ENCODE measurements at regions not wholly inside any gene's neighbourhood (a gene's known extent, or its start where the extent isn't known, plus 50 kb on each side); places are given as distances from the start of the nearest gene placed in this dataset.

DNA sequence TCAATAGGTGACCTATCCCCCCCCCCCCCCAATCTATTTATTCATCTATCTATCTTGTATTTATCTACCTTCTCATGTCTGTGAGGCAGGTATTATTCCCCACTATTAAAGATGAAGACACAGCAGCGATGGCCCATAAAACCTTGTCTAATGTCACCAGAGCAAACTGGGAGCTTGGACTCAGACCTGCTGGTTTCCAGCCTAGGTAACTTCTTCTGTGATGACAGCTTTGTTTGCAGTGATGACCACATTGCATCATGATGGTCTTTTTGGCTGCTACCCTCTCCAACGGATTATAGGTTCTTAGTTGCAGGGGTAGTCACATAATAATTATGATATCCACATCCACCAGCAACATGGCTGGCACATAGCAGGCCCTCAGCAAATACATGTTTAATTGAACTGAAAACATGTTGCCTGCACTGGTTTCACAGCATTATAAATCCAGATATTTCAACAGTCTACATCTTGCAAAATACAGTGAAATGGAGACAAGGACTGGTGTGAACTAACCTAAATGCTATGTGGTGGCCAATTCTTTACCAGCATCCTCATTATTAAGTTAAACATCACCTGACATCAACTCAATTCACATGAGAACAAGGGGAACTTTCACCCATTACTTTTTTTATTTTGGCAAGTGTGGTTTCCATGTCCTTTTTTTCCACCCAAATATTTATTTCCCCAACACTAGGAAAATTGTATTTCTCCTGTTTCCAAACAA lies 712.5 kb upstream of the NRSN1 start:
- Histone ChIP-seq H2AFZ (no peak overlapping the region), H3K4me3 (no peak overlapping the region)

DNA sequence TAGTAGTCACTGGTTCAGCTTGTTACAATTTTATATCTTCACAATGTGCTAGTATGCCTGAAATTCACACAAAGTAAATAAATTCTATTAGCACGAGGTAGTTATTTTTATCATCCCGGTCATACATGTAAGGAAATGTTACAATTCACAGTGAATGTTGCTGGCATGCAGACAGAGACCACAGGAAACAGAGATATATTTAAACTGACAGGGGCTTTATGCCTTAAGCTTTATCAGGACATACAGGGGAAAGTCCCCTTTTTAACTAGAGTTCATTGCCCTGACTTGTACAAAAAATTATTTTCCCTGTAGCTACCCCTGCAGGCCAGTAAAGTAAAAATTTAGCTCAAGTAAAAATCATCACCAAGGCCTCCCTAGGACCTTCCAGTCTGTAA lies 712.0 kb upstream of the NRSN1 start:
- 33% methylated on average over 2 of the region's 2 CpGs for WGBS (ENCODE audit: low lambda C conversion rate, missing lambda C conversion rate)
- H3K4me2 ChIP-seq = no peak overlapping the region
- peaks cover 4% of the 10 kb centered on the region for H3K4me1 ChIP-seq (ENCODE audit: insufficient read depth)
- H2AFZ ChIP-seq = no peak overlapping the region
- H4K20me1 ChIP-seq (ENCODE audit: insufficient read depth, poor library complexity, severe bottlenecking) = no peaks in the 10 kb centered on the region
- H3K9me2 ChIP-seq (replicated peaks; ENCODE audit: insufficient read depth) = no peaks in the 10 kb centered on the region
- peak; percentile 53 for DNase-seq (ENCODE audit: low spot score)
- no peaks in the 10 kb centered on the region for H3K27me3 ChIP-seq
- no peak overlapping the region for H3K4me3 ChIP-seq
- no peak for TF ChIP-seq EZH2phosphoT487 (IDR thresholded peaks at IDR 0.05; ENCODE audit: low read depth, severe bottlenecking, unreplicated experiment)
- TF ChIP-seq, protein P1, sequence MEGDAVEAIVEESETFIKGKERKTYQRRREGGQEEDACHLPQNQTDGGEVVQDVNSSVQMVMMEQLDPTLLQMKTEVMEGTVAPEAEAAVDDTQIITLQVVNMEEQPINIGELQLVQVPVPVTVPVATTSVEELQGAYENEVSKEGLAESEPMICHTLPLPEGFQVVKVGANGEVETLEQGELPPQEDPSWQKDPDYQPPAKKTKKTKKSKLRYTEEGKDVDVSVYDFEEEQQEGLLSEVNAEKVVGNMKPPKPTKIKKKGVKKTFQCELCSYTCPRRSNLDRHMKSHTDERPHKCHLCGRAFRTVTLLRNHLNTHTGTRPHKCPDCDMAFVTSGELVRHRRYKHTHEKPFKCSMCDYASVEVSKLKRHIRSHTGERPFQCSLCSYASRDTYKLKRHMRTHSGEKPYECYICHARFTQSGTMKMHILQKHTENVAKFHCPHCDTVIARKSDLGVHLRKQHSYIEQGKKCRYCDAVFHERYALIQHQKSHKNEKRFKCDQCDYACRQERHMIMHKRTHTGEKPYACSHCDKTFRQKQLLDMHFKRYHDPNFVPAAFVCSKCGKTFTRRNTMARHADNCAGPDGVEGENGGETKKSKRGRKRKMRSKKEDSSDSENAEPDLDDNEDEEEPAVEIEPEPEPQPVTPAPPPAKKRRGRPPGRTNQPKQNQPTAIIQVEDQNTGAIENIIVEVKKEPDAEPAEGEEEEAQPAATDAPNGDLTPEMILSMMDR (IDR thresholded peaks at IDR 0.05; ENCODE audit: poor library complexity) = peak; percentile 52
- peak overlapping the region; percentile 0 for H3K27ac ChIP-seq
- H3K36me3 ChIP-seq (replicated peaks; ENCODE audit: insufficient read depth, low read depth) = no peaks in the 10 kb centered on the region
- no peaks in the 10 kb centered on the region for H3K79me2 ChIP-seq
- no peaks in the 10 kb centered on the region for H3K9me3 ChIP-seq (ENCODE audit: low read depth)

More for the DNA sequence above, 712.5 kb upstream of the NRSN1 start:
- Histone ChIP-seq H3K9me3 (ENCODE audit: low read depth) (no peaks in the 10 kb centered on the region), H3K36me3 (replicated peaks; ENCODE audit: insufficient read depth, low read depth) (no peaks in the 10 kb centered on the region), H3K4me2 (no peak overlapping the region), H3K4me1 (ENCODE audit: insufficient read depth) (peaks cover 4% of the 10 kb centered on the region), H3K27me3 (no peaks in the 10 kb centered on the region), H3K9me2 (replicated peaks; ENCODE audit: insufficient read depth) (no peaks in the 10 kb centered on the region), H4K20me1 (ENCODE audit: insufficient read depth, poor library complexity, severe bottlenecking) (no peaks in the 10 kb centered on the region), H3K79me2 (no peaks in the 10 kb centered on the region), H3K27ac (peak overlapping the region; percentile 0)
- DNase-seq (ENCODE audit: low spot score) = no peak
- WGBS (ENCODE audit: low lambda C conversion rate, missing lambda C conversion rate) = 68% methylated on average over 2 of the region's 2 CpGs
- TF ChIP-seq EZH2 (IDR thresholded peaks at IDR 0.05; ENCODE audit: borderline replicate concordance) = no peak
- no peak for TF ChIP-seq EZH2phosphoT487 (IDR thresholded peaks at IDR 0.05; ENCODE audit: low read depth, severe bottlenecking, unreplicated experiment)
- TF ChIP-seq, protein P1 (IDR thresholded peaks at IDR 0.05; ENCODE audit: poor library complexity) = no peak

DNA sequence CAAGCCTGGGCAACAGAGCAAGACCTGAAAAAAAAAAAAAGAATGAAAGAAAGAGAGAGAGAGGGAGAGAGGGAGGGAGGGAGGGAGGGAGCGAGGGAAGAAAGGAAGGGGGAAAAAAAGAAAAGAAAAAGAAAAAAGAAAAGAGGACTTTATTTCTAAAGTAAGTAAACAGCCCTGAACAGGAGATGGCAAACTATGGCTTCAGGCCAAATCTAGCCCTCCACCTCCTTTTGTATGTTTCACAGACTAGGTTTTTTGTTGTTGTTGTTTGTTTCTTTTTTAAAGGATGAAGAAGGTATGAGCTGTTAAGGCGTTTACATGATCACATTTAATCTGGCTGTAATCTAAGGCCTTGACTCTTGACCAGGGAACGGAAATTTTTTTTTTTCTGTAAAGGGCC lies 711.1 kb upstream of the NRSN1 start:
- Histone ChIP-seq H3K4me3 (no peak overlapping the region), H3K36me3 (replicated peaks; ENCODE audit: insufficient read depth, low read depth) (no peaks in the 10 kb centered on the region), H3K9me2 (replicated peaks; ENCODE audit: insufficient read depth) (no peaks in the 10 kb centered on the region), H3K4me1 (ENCODE audit: insufficient read depth) (peaks cover 4% of the 10 kb centered on the region), H4K20me1 (ENCODE audit: insufficient read depth, poor library complexity, severe bottlenecking) (no peaks in the 10 kb centered on the region), H3K27ac (no peak overlapping the region), H3K27me3 (no peaks in the 10 kb centered on the region), H3K9me3 (ENCODE audit: low read depth) (no peaks in the 10 kb centered on the region), H2AFZ (no peak overlapping the region), H3K79me2 (no peaks in the 10 kb centered on the region), H3K4me2 (no peak overlapping the region)
- TF ChIP-seq EZH2 (IDR thresholded peaks at IDR 0.05; ENCODE audit: borderline replicate concordance) (no peak), EZH2phosphoT487 (IDR thresholded peaks at IDR 0.05; ENCODE audit: low read depth, severe bottlenecking, unreplicated experiment) (no peak)
- TF ChIP-seq, protein P1 (IDR thresholded peaks at IDR 0.05; ENCODE audit: poor library complexity) = no peak
- WGBS (ENCODE audit: low lambda C conversion rate, missing lambda C conversion rate) = 81% methylated on average over 2 of the region's 3 CpGs
- DNase-seq (ENCODE audit: low spot score) = no peak
